DMS79 (cell line): ENCODE measurements at regions not wholly inside any gene's neighbourhood (a gene's known extent, or its start where the extent isn't known, plus 50 kb on each side); places are given as distances from the start of the nearest gene placed in this dataset.
A peak's percentile ranks its signal among the peaks of the same experiment; 100 is the strongest.

Experiments used
- DNase-seq: peaks from one replicate; lab custom pipeline; 2025; lab: John Stamatoyannopoulos, UW

DNA sequence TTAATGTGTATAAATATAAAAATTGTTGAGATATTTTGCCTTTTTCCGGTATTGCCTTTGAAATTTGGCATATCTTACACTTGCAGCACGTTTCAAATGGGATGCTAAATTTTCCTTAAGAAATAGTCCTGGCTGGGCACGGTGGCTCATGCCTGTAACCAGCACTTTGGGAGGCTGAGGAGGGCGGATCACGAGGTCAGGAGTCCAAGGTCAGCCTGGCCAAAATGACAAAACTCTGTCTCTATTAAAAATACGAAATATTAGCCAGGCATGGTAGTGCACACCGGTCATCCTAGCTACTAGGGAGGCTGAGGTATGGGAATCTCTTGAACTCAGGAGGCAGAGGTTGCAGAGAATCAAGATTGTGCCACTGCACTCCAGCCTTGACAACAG, 220.2 kb downstream of the PTEN start:
- no peak for DNase-seq

DNA sequence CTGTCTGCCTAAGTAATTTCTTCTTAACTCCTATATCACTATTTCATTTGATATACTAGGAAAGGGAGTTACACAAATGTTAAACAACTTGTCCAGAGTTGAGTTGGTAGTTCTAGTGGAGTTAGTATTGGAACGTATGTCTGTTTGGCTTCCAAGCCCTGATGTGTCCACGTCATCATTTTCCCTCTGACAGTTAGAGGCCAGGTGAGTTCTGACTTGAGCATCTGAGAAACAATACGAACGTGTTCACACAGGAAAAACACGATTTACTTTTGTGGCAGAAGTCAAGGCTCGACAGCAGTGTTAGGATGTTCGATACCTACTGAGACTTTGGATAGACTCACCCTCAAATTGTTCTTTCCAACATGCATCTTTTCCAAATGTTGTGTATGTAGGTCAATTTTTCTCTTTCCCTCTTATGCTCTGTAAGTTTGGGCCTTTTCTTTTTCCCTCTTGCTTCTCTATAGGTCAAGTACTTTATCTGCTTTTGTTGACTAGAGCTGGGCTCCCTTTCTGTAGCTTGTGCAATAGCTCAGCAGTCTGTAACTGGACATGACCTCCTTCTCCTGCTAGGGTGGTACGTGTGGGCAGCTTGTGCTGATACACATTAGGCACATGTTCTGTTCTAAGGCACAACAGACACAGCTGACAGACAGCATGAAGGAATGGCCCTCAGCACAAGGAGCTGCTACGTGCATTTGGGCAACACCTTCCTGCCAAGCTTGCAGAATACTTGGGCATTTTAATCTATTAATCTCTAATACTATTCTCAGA, 222.9 kb downstream of the PTEN start:
- no peak for DNase-seq

DNA sequence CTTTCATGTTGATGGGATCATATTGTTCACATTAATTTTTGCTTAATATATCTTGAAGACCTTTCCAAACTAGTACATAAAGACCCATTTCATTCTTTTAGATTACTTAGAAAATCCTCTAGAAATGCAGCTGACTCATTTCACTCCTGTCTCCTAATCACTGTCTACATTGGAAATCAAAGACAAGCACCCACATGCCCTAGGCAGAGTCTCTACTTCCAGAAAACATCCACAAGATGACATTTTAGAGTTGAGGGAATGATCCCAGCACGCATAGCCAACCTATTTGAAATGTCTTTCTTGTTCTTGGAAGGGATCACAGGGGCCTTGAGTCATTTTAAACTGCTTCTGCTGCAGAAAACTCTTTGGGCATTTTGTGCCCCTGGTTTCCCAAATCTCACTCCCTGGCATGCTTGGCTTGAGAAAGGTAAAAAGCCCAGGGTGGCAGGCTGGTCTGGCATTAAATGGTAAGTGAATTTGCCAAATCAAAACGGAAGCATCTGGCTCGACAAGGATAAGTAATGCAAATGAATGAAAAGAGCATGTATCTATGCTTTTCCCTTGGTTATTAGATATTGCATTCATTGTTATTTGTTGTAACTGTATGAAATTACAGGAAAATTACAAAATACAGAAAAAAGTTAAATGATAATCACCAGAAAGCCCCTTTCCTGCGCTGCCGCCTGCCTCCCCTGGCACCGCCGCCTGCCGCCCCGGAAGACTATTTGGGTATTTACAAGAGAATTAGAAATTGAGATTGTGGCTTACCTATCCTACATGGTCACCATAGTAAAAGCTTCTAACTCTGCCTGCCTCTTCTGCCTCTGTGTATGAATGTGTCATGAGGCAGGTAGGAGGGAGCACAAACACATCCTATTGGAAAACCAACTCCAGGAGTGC, 225.3 kb downstream of the PTEN start:
- DNase-seq = no peak

DNA sequence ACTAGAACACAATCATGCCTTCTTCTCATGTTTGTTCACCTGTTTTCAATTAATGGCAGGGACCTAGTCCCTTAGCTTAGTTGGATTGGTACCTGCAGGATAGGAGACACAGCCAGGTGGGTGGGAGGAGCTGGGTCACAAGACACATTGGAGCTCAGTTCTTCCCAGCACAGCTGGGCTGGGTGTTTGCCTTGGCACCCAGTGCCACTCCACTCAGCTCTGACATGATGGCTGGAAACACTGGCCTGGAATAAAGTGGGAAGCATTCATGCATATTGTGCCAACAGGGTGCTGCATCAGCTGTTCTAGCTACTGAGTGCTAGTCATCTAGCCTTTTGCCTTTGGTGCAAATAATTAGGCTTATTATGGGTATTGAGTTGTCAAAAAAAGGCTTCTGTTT, 226.1 kb downstream of the PTEN start:
- peak; percentile 5 for DNase-seq

DNA sequence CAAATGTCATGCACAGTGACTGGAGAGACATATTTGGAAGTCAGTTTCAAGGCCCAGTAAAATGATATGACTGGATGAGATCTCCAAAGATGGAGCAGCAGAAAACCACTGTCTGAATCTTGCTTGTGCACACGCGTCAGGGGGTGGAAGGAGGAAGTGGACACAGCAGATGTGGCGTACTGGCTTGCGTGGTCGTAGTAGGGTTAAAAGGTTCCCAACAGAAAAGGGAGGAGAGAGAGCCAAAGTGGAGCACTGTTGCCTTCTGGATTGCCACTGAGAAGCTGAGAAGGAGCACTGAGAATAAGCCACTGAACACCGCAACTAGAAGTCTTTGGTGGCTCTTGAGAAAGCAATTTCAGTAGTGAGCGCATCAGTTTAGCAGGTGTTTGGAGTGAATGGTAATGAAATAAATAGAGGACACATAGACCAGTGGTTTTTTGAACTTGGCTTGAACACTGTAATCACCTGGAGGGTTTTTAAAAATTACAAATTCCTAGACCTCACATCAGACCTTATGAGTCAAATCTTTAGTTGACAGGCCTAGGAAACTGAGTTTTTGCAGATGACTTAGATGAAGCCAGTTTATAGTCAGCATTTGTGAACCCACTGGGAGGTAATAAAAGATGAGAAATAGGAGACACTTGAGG, 227.3 kb downstream of the PTEN start:
- DNase-seq = no peak

DNA sequence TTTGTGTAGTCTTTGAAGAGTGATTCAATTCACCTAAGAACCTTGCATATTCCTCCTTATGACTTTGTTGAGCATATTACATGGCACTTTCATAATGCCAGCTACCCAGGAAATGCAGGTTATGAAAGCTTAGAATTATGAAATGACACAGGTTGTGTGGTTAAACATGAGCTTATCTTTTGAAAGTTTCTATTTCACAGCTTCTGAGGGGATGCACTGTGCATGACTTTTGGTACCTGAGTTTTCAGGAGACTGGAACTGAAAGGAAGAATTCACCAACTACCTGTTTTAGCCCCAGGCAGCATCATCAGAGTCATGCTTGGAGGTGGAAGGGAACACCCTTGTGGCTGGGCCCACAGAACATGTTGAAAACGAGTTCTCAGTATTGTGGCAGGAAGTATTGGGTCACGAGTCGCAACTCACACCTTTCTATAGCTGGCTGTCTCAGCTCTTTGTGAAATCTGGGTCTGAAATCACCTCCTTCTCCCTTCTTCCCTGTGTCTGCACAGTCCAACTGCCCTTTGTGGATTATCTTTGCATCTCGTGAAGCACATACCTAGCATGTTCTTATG, 228.2 kb downstream of the PTEN start:
- no peak for DNase-seq

DNA sequence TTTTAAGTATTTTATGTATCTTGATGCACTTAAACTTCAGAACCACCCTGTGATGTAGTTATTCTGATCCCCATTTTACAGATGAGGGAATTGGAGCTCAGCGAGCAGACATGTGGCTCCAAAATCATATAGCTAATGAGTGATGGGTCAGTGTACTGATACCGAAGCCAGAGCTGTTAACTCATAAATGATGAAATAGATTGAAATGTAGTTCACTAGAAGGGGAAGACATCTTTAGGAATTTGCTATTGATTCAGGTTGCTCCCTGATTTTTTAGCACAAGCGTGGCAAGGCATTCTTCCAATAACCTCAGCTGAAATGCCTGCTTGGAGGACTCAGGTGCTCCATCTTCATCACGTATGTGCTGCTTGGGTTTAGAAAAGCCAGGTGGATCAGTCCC, 228.8 kb downstream of the PTEN start:
- no peak for DNase-seq

DNA sequence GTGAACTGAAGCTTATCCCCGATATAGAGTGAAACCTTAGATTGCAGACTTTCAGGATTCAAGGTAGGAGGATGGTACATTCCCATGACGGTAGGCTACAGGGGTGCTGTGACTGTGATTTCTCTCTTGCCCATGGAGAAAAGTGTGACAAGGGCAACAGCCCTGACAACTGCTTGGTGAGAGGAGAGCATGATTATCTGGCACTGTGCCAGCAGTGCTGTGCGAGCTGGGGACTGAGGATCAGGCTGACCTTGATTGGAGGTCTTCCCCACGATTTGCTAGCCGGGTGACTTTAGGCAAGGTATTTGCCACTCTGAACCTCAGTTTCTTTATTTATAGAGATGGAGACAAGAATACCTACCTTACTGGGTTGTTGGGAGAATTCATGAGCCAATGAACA, 229.5 kb downstream of the PTEN start:
- no peak for DNase-seq

DNA sequence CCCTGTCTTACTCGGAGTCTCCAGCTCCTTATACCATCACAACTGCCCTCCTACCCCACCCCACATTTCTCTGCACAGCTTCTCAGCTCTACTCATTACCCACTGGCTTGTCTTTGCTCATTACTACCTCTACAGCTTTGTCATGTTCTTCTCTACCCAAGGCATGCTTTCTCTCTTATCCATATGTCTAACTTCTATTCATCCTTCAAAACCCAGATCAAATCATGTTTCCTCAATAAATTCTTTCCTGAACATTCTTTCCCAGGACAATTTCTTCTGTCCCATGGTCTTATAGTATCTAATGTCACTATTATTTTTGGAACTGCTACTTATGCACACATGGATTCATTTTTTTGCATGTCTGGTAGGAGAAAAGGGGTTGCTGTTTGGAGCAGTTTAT, 231.4 kb downstream of the PTEN start:
- no peak for DNase-seq

DNA sequence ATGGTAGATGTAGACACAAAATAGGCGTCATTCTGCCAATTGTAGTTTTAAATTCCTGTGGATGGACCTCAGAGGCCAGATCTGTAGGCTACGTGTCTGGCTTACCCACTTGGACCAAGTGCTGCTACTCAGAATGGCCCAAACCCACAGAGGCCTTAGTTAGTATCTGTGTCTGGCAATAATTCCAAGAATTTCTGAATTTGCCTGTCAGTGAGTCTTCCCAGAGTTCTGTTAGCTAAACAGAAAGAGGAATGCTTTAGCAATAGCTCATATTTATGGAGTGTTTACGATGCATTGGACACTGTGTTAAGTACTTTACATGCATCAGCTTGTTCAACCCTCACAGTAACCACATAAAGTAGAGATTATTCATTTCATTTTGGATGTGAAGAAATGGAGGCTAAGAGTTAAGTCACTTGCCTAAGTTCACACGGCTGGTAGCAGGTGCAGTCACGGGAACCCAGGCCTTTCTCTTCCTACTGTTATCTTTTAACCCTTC, 231.8 kb downstream of the PTEN start:
- no peak for DNase-seq

DNA sequence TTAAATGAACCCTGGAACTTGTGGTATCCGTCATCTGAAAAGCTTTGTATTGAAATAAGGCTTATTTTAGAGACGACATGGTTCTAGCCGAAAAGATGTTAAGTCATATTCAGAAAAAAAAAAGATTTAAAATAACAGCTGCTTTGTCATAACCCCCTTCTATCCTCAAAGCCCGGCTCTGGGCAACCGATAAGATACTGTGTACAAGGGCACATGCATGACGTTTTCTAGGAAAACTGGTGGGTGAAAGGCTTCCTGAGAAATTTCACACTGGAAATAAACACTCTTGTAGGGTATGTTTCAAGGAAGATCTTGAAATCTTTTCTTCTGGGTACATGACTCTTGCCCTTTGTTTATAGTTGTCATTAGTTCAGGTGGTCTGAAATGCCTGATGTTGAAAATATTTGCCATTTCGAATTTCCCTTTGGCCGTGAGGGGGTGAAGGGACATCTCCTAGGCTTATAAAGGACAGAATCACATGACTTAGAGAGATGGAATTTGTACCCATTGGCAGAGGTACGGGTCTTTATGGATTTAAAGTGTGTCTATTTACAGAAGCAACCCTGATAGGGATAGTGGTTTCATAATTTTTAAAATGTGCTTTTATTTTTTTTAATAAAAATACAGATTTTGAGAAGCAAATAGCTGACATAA, 232.5 kb downstream of the PTEN start:
- DNase-seq = no peak

DNA sequence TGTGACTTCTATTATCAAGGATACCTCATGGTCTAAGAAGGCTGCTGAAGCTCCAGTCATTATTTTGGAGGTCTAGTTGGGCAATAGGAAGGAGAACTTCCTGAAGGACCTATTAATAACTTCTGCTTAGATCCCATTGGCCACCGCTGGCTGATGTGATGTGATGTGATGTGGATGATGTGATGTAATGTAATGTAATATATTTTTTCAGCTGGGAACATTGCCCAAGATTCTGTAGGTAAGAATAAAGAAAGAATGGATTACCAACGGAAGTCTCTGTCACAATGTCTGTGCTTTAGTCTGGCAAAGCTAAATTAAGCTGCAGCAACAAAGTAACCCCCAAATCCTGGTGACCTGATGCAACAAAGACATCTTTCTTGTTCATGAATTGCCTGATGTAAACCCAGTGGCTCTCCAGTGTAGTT, 233.7 kb downstream of the PTEN start:
- DNase-seq = no peak

DNA sequence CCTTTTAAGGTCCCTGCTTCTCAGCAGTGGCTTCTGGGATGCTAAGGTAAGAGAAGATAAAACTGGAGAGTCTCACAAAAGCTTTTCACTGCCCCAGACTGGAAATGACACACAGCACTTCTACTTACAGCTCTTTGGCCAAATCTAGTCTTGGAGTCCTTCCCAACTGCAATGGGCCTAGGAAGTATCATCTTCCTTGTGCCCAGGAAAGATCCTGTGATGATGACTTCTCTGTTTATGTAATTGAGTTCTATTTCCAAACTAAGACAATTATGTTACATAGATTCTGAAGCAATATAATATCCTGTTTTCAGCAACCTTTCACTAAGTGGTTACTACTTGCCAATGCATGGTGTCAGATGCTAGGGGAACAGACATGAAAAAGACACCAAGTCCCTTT, 234.1 kb downstream of the PTEN start:
- DNase-seq = no peak

DNA sequence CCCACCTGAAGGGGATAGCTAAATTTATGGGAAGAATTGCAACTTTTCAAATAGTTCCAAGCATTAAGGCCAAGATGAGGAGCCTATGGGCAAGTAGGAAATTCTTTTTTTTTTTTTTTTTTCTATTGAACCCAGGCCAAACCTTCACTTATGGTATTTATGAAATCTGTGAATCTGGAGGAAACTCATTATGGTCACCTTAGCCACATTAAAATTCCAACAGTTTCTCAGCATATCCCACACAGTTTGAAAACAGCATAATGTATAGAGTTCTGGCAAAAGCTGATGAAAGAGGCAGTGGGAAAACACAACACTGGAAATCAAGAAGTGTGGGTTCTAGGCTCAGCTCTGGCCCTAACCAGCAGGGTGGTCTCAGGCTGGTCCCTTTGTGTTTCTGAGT, 236.9 kb downstream of the PTEN start:
- no peak for DNase-seq

DNA sequence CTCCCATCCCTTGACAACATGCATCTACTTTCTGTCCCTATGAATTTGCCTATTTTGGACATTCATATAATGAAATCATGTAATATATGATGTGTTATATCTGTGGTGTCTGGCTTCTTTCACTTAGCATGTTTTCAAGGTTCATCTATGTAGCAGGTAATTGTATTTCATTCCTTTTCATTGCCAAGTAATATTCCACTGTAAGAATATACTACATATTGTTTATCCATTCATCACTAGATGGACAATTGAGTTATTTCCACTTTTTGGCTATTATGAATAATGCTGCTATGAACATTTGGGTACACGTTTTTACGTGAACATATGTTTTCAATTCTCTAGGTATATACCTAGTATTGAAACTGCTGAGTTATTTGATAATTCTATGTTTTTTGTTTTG, 238.2 kb downstream of the PTEN start:
- DNase-seq = no peak

DNA sequence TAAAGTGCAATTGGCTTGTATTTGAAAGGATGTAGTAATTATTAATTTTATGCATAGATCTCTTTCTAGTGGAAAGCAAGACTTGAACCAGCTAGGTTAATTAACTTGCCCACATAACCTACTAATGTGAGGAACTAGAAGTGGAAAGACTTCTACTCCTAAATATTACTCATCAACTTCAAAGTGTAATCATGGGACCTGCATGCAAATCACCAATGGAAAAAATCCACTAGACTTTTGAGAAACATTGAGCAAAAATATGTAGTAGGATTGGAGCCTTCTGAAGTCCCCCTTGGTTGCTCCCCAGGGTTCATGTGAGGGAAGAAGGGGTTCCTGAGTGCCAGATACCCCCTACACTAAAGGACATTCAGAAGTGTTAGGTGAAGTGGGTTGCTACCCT, 240.2 kb downstream of the PTEN start:
- no peak for DNase-seq

DNA sequence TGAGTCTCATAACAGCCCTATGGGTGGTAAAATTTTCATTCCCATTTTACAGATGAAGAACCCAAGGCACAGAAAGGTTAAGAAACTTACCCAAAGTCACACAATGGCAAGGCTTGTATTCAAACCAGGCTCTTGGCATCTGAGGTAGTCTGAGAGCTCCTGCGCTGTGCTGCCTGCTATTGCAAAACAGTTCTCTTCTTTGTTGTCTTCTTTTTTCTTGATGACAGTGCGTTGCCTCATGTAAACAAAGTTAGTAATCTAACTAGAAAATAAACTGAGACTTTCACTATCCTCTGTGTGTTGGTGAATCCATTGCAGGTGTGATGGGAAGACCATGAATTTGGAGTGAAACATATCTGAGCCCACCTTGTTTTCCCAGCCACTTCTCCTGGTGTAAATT, 240.8 kb downstream of the PTEN start:
- no peak for DNase-seq

DNA sequence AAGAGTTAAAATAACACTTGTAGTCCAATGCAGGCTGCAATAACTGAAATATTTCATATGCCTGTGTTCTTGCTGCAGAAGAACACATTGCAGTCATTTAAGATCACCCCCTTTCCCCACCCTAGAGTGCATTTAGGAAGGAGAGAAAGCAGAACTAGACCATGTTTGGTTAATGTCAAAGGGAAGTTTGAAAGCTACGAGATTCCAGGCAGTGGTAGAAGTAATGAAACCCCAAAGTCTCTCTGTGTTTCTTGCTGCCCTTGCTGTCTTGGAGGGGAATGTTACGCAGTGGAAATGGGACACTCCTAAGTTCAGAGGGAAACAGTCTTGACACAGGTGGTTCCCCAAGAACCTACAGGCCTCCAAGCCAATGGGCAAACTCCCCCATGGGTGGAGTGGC, 242.9 kb downstream of the PTEN start:
- DNase-seq = no peak

DNA sequence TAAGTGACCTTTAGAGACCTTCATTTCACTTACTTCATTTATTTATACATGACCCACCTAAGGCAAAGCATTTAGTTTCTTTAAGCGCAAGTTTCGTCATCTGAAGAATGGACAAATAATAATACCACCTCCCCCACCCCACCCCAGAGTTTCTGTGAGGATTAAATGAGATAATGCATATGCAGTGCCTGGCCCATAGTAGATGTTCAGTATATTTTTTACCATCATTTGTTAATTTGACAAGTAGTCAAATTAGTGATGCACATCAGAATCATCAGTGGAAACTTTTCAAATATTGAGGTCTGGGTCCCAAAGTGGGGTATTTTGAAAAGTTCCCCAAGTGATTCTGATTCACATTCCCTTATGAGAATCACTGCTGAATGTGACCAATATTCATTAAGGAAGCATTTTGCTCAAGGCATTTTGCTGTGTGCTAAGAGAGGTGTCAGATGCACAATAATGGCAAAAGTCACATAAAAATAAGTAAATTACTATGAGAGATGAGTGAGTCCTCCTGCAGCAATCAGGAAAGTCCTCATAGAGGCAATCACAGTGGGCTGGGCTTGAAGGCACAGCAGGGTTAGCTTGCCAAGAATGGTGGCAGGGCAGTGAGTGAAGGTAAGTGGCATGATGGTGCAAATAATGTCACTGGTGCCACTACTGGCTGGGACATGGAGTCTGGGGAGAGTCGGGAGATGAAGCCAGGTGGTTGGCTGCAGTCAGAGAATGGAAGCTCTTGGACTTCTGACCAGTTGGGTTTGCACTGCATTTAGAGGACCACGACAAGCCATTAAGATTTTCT, 244.1 kb downstream of the PTEN start:
- no peak for DNase-seq

DNA sequence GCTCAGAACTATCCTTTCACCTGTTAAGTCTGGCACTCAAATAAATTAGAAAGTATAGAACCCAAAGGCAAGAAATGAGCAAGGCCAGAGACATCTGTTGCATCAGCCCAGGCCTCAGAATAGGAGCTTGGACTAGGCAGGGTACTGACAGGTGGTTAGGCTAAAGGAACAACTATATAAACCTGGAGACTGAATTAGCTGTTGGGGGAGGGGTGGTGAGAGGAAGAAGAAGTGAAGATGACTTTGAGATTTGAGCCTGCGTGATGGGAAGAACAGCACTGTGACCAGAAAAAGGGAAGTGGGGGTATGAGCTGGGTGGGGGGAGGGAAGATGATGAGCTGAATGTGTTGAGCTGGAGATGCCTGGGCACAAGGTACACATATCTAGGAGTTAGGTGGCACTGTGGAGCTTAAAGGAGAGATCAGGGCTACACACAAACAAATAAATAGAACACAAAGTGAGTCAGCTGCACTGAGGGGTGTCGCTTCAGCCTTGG, 244.7 kb downstream of the PTEN start:
- no peak for DNase-seq

DNA sequence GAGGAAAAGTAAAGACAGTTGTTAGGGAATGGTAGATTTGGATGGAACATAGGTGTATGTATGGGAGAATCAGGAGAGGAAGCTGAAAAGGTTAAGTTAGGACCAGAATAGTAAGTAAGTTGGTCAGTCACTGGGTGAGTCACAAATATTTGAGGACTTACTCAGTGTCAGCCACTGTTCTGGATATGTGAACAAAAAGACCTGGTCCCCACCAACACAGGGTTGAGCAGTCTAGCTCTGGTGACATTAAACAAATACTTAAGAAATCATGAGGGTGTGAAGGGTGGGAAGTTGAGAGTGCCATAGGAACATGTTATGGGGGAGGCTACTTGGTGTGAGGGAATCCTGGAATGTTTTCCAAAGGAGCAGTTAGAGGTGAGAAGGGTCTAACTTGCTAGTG, 246.9 kb downstream of the PTEN start:
- DNase-seq = no peak
